ENCODE measurements at regions not wholly inside any gene's neighbourhood (a gene's known extent, or its start where the extent isn't known, plus 50 kb on each side); places are given as distances from the start of the nearest gene placed in this dataset.

GRCh38 chr5:91484662-91485061 lies 101.5 kb upstream of the ARRDC3 start:
- TF ChIP-seq, protein P1, sequence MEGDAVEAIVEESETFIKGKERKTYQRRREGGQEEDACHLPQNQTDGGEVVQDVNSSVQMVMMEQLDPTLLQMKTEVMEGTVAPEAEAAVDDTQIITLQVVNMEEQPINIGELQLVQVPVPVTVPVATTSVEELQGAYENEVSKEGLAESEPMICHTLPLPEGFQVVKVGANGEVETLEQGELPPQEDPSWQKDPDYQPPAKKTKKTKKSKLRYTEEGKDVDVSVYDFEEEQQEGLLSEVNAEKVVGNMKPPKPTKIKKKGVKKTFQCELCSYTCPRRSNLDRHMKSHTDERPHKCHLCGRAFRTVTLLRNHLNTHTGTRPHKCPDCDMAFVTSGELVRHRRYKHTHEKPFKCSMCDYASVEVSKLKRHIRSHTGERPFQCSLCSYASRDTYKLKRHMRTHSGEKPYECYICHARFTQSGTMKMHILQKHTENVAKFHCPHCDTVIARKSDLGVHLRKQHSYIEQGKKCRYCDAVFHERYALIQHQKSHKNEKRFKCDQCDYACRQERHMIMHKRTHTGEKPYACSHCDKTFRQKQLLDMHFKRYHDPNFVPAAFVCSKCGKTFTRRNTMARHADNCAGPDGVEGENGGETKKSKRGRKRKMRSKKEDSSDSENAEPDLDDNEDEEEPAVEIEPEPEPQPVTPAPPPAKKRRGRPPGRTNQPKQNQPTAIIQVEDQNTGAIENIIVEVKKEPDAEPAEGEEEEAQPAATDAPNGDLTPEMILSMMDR (IDR thresholded peaks at IDR 0.05), result no peak
- TF ChIP-seq POLR2A (IDR thresholded peaks at IDR 0.05), result no peak

All from heart left ventricle (tissue), 13 donors.